NOMO-1 treated with DMSO at 0.1 percent for 48 hours (cell line): ENCODE measurements at regions not wholly inside any gene's neighbourhood (a gene's known extent, or its start where the extent isn't known, plus 50 kb on each side); places are given as distances from the start of the nearest gene placed in this dataset.

Source experiments
- DNase-seq: peaks from one replicate; lab custom pipeline; 2025; ENCODE audit not compliant: unreplicated experiment; lab: John Stamatoyannopoulos, UW

GRCh38 chr9:20048437-20048836 is 259.6 kb upstream of the SLC24A2 start:
- peak; percentile 46 for DNase-seq

DNA sequence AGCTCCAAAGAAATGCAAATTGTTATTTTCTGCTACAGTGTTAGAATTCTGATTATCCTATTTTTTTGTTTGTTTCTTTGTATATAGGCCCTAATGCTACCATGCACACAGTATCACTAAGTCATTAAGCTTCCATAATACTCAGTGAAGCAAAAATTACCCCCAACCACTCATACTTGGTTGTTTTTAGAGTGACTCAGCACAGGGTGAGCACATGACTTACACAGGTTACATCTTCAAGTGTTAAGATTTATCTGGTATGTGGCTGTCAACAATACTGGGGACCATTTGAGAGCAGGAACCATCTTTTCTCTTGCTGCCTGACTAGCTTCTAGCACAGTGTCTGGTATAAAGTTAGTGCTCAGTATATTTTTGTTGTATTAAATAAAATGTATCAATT is 255.8 kb upstream of the SLC24A2 start:
- DNase-seq: no peak

DNA sequence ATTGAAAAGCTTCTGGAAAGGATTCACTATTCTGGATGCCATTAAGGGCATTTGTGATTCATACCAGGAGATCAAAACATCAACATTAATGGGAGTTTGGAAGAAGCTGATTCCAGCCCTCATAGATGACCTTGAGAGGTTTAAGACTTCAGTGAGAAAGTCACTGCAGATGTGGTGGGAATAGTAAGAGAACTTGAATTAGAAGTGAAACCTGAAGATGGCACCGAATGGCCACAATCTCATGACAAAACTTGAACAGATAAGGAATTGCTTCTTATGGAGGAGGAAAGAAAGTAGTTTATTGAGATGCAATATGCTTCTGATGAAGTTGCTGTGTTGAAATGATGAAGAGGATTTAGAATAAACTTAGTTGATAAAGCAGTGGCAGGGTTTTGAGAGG is 254.6 kb upstream of the SLC24A2 start:
- DNase-seq: no peak

GRCh38 chr9:20043035-20043434 is 254.2 kb upstream of the SLC24A2 start:
- DNase-seq: no peak

GRCh38 chr9:20042128-20042711 is 253.4 kb upstream of the SLC24A2 start:
- DNase-seq: no peak

DNA sequence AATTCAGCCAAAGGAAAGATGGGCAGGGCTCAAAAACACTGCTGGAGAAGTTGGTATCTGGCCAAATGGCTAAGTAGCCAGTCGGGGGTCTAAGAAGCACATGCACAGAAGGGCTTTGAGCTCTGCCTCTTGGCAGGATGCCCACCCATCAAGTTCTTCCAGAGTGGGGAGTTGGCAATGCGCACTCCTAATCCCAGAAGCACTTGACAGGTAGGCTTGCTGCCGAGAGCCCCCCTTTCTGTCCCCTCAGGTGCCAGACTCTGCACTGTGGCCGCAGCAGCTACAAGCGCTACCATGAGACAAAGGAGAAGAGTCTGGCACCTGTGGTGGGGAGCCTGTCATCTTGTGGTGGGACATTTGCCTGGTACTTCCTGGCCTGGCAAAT is 252.9 kb upstream of the SLC24A2 start:
- DNase-seq: no peak

GRCh38 chr9:20040991-20041696 is 252.3 kb upstream of the SLC24A2 start:
- DNase-seq: no peak

GRCh38 chr9:20037699-20038098 is 248.9 kb upstream of the SLC24A2 start:
- DNase-seq: no peak

GRCh38 chr9:20033511-20033910 is 244.7 kb upstream of the SLC24A2 start:
- no peak for DNase-seq

DNA sequence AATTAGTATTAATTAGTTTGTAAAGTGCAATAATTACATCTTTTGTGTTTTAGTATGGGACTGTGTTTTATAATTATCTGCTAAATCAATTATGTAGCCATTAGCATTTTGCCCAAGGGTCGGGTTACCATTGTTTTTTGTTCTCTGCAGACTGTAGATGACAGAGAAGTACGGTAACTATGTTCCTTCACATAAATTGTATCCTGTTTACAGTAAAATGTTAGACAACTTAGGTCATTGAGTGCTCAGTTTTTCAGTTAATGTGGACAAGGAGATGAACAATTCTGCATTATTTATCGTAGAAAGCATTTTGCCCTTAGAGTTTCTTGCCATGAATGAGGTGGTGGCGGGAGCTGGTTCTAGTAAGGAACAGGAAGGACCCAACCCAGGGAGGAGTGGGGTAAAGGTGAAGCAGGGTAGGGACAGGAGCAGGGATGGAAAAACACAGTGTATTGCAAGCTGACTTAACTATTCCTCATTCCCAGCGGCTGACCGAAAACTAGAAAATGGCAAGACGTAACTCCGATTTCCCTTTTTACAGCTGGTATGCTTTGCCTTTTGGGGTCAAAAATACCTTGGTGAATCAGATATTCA is 243.7 kb upstream of the SLC24A2 start:
- no peak for DNase-seq

DNA sequence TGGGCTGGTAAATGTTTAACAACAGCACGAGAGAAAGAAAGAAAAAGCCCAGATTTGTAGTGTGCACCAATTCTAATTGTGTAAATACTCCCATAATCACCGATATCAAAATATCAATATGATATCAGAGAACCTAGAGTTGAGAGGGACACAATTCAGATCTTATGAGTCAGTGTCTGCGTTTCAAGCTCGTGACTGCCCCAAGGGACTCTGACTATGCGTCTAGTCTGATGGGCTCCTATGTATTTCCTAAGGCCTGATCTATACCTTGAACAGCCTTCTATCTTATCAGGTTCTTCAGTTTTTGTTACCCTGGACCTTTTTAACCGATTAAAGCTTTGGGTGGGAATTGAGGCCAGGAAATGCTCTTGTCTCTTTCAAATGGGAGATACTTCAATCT is 243.0 kb upstream of the SLC24A2 start:
- no peak for DNase-seq

GRCh38 chr9:20030671-20031070 is 241.8 kb upstream of the SLC24A2 start:
- DNase-seq: no peak

- no peak for DNase-seq
Measured at GRCh38 chr9:20030221-20030620, 241.4 kb upstream of the SLC24A2 start.

DNA sequence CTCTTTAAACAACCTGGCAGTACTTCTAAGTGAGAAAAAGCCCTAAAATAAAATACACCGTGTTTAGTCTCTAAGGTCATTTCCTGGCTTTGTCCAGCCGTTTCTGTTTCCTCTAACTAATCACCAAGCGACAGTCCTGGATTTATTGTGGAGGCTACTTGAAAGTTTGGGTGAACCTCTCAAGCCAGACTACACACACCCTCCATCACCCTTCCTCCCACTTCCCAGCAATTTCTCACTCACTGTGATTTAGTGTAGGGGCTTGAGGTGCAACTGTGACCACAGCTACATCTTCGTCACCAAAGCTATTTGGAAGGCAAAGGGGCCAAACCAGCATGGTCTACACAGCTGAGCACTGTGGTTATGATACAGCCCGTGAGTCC is 240.0 kb upstream of the SLC24A2 start:
- DNase-seq: no peak

DNA sequence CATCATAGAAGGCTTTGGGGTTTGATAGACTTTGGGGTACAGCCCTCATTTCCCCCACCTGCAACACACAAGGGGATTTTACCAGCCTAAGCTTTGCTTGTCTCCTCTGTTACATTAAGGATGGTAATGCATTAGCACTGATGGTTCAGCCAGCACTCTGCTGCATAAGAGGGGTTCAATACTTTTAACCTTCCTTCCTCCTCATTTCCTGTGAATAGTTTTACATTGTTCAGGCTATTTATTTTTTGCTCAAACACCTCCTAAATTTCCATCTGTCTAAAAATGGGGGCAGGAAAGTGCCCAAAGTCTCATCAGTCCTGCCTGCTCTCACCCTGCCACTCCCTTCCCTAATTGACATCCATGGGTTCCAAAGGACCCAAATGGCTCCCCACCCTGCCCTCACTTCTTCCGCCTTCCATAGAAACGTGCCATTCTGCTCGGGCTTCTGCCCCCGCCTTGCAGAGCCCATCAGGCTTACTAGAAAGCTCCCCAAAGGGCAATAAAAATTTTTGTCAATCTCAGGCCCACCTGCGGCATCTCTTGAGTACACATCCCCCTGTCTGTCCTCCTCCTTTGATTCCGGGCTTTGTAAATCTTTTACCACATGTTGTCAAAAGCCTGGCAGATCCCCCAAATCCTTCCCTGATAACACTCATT is 239.5 kb upstream of the SLC24A2 start:
- no peak for DNase-seq

- DNase-seq: no peak
Measured at GRCh38 chr9:20023961-20024571, 235.2 kb upstream of the SLC24A2 start.

- no peak for DNase-seq
Measured at GRCh38 chr9:20023210-20023905, 234.5 kb upstream of the SLC24A2 start.

DNA sequence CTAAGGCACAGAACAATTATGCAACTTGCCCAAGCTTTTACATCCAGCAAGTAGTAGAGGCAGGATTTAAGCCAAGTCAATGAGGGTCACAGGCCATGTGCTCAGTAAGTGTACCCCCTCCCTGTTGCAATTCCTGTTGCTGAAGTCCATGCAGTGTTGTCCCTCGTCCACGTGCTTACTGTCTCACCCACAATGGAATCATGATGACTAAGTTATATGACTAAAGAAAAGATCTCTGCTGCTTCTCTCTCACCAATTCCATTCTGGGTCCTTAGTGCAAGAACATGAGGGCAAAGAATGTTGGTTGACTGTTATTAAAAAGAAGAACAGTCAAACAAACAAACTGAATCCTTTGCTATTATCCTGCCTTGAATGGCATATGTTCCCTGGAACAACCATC is 233.6 kb upstream of the SLC24A2 start:
- DNase-seq: no peak

- no peak for DNase-seq
Measured at GRCh38 chr9:20016611-20017010, 227.8 kb upstream of the SLC24A2 start.

- DNase-seq: no peak
Measured at GRCh38 chr9:20015427-20015931, 226.6 kb upstream of the SLC24A2 start.

GRCh38 chr9:20014168-20014567 is 225.3 kb upstream of the SLC24A2 start:
- no peak for DNase-seq
